ENCODE measurements at regions not wholly inside any gene's neighbourhood (a gene's known extent, or its start where the extent isn't known, plus 50 kb on each side); places are given as distances from the start of the nearest gene placed in this dataset.

- TF ChIP-seq GATA3 (IDR thresholded peaks at IDR 0.05; ENCODE audit: low read depth, low read length) (no peak), GATA2 (IDR thresholded peaks at IDR 0.05; ENCODE audit: low read depth, low read length) (no peak)
Measured at GRCh38 chr7:137172105-137172590, 171.4 kb downstream of the PTN start.

DNA sequence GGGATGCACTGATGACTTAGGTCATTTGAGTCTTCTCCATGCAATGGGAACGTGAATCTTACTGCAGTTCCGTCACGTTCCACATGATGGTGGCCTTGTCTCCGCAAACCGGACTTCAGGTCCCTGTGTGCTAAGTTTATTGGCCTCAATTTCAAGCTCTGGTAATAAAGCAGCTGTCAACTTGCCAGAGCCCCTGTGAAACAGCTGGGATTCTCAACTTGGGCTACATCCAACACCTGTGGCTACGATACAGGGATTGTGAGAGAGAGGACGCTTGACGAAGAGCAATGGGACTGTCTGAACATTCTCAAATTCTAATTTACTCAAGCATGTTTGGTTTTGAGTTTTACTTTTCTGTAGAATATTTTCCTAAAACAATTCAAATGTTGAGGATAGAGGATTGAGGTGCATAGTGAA lies 174.2 kb downstream of the PTN start:
- TF ChIP-seq GATA2 (IDR thresholded peaks at IDR 0.05; ENCODE audit: low read depth, low read length) (no peak), GATA3 (IDR thresholded peaks at IDR 0.05; ENCODE audit: low read depth, low read length) (no peak)

DNA sequence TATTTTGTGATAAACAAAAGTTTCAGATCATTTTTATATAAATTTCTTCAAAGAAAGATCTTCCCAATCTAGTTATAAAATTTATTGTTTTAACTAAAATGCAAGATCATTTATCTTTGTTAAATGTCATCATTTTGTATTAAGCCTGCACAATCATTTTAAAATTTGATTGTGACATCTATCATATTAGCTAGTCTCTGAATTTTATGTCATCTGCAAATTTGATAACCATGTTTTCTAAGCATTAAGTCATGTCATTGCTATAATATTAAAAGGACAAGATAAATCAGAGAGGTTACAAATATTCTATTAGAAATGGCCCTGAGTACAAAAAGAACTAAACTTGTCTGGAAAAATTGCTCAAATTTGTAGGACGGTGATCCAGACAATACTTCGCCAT lies 175.9 kb downstream of the PTN start:
- TF ChIP-seq GATA2 (IDR thresholded peaks at IDR 0.05; ENCODE audit: low read depth, low read length): no peak
- TF ChIP-seq GATA3 (IDR thresholded peaks at IDR 0.05; ENCODE audit: low read depth, low read length): no peak

DNA sequence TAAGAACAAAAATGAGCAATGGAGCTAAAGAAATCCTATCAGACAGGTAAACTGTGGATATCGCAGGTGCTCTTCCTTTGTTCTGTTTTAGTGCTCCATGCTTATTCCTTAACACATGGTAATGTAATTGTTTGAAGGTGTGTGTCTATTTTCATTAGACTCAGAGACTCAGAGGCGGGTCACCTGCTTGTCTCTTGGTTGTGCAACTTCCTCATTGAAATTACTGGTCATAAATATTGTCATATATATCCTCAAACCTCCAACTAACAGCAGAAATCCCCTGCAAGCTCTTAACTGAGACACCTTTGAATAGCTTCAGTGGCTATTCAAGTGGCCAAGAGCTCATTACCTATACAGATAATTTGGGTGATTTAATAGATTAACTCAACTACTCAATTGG lies 177.2 kb downstream of the PTN start:
- TF ChIP-seq GATA2 (IDR thresholded peaks at IDR 0.05; ENCODE audit: low read depth, low read length): no peak
- TF ChIP-seq GATA3 (IDR thresholded peaks at IDR 0.05; ENCODE audit: low read depth, low read length): no peak

DNA sequence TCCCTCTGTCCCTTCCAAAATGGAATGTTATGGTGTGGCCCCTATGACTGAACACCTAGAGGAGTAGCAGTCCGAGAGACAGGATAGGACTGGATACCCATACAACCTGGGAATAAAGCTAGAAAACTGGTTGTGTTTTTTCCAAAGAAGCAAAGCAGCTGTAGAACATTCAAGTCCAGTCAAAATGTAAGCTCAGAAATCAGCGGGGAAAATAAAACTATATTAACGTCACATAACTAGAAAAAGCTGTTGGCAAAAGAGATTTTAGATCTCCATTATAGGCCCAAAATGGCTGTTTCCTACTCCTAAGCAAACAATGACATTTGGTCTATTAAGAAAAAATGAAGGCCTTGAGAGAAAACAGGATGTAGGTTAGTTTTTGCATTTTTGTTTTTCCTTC lies 177.7 kb downstream of the PTN start:
- TF ChIP-seq GATA2 (IDR thresholded peaks at IDR 0.05; ENCODE audit: low read depth, low read length): no peak
- TF ChIP-seq GATA3 (IDR thresholded peaks at IDR 0.05; ENCODE audit: low read depth, low read length): no peak

DNA sequence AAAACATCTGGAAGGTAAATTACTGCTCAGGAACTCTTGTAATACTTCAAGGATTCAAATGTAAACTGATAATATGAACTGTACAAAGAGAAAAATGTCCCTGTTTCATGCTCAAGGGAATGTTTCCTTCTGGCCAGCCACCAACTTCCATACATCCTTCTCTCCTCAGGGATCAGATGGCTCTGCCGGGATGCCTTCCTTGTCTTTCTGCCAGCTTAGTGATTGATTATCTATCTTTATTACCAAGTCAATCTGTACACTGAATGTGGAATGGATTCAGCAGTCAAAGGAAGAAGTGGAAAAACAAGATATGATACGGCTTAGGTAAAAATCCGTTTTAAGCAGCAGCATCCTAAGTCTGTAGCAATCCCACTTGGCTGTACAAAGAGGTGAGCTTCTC lies 178.3 kb downstream of the PTN start:
- TF ChIP-seq GATA2 (IDR thresholded peaks at IDR 0.05; ENCODE audit: low read depth, low read length): no peak
- TF ChIP-seq GATA3 (IDR thresholded peaks at IDR 0.05; ENCODE audit: low read depth, low read length): no peak

- TF ChIP-seq GATA2 (IDR thresholded peaks at IDR 0.05; ENCODE audit: low read depth, low read length): no peak
- no peak for TF ChIP-seq GATA3 (IDR thresholded peaks at IDR 0.05; ENCODE audit: low read depth, low read length)
Measured at GRCh38 chr7:137164251-137164650, 179.3 kb downstream of the PTN start.

DNA sequence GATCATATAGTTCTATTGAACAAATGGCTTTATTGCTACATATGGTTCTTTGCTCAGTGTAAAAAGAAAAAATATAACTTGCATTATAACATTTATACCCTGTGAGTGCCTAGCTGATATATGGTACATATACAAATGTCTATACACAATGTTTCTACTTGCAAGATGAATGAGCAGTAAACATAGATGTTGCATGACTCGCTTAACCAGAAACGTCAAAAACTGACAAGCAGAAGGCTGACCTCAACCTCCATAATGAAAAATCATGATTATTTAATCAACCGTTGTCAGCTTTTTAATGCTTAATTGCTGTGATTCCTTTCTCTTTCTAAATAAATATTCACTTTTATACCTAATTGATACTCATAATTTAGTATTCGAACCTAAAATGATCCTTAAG lies 183.3 kb downstream of the PTN start:
- TF ChIP-seq GATA3 (IDR thresholded peaks at IDR 0.05; ENCODE audit: low read depth, low read length) (no peak), GATA2 (IDR thresholded peaks at IDR 0.05; ENCODE audit: low read depth, low read length) (no peak)

GRCh38 chr7:137157256-137157655 lies 186.3 kb downstream of the PTN start:
- no peak for TF ChIP-seq GATA2 (IDR thresholded peaks at IDR 0.05; ENCODE audit: low read depth, low read length)
- no peak for TF ChIP-seq GATA3 (IDR thresholded peaks at IDR 0.05; ENCODE audit: low read depth, low read length)

GRCh38 chr7:137151690-137152052 lies 191.9 kb downstream of the PTN start:
- TF ChIP-seq GATA3 (IDR thresholded peaks at IDR 0.05; ENCODE audit: low read depth, low read length): no peak
- no peak for TF ChIP-seq GATA2 (IDR thresholded peaks at IDR 0.05; ENCODE audit: low read depth, low read length)

- TF ChIP-seq GATA2 (IDR thresholded peaks at IDR 0.05; ENCODE audit: low read depth, low read length): no peak
- no peak for TF ChIP-seq GATA3 (IDR thresholded peaks at IDR 0.05; ENCODE audit: low read depth, low read length)
Measured at GRCh38 chr7:137151041-137151689, 192.4 kb downstream of the PTN start.

DNA sequence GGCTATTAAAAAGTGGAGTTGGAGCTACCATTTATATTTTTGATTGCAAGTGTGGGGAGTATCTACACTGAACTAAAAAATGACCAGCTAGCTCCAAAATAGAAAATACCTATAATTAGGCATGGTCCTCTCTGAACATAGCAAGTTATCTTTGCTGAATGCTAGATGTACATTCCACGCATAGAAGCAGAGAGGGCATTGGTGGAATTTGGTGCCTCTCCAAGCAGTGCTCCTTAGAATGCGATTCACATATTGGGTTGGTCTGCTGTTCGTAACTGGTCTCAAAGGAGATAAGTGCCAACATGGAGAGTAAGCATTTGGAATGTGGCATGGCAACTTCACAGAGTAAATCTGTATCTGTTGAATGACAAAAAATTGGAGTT lies 196.2 kb downstream of the PTN start:
- no peak for TF ChIP-seq GATA2 (IDR thresholded peaks at IDR 0.05; ENCODE audit: low read depth, low read length)
- no peak for TF ChIP-seq GATA3 (IDR thresholded peaks at IDR 0.05; ENCODE audit: low read depth, low read length)

DNA sequence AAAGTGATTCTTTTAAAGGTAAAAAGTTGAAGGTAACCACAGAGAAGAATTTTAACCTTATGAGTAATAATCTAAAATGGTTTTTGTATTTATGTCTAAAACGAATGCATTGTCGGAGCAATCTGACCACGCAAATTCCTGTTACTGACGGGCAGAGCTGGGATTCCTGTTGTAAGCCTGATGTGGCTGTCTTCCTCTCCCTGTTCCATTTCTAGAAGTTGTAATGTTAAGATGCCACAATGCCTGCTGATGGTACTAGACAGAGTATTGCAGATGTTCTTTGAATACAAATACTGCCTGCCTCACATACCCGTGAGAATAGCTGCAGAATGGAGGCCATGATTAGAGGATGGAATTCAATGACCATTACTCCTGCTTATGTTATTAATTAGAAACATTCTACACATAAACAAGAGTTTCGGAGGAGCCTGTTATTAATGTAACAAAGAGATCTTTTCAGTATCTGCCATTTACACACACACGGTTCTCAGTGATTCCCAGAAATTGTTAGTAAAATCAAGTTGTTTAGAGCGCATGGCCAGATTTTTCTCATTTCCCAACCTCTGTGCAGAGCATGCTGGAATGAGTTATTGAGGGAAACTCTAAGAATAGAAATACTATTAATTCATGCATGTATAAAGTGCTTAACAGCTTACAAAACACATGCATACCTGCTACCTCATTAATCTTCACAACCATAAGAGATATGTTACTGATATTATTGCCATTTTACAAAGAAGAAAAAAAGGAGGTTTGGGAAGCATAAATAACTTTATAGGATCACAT lies 196.8 kb downstream of the PTN start:
- TF ChIP-seq GATA2 (IDR thresholded peaks at IDR 0.05; ENCODE audit: low read depth, low read length) (no peak), GATA3 (IDR thresholded peaks at IDR 0.05; ENCODE audit: low read depth, low read length) (no peak)

GRCh38 chr7:137146012-137146455 lies 197.5 kb downstream of the PTN start:
- no peak for TF ChIP-seq GATA2 (IDR thresholded peaks at IDR 0.05; ENCODE audit: low read depth, low read length)
- TF ChIP-seq GATA3 (IDR thresholded peaks at IDR 0.05; ENCODE audit: low read depth, low read length): no peak

DNA sequence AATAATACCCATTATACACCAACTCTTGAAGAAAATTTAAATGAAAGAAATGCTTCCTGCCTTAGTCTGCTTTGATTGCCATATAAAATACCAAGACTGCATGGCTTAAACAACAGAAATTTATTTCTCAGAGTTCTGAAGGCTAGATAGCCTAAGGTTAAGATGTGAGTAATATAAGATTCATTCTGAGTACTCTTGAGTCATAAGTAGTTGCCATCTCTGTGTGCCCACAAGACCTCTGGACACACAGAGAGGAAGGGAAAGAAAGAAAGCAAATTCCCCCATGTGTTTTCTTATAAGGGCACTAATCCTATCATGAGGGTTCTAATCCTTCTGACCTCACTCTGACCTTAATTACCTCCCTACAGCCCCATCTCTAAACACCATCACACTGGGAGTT lies 201.2 kb downstream of the PTN start:
- TF ChIP-seq GATA3 (IDR thresholded peaks at IDR 0.05; ENCODE audit: low read depth, low read length): no peak
- TF ChIP-seq GATA2 (IDR thresholded peaks at IDR 0.05; ENCODE audit: low read depth, low read length): no peak
